ENCODE measurements at regions not wholly inside any gene's neighbourhood (a gene's known extent, or its start where the extent isn't known, plus 50 kb on each side); places are given as distances from the start of the nearest gene placed in this dataset.

GRCh38 chr13:31610270-31610998 is 128.9 kb upstream of the RXFP2 start:
- TF ChIP-seq, protein P1, sequence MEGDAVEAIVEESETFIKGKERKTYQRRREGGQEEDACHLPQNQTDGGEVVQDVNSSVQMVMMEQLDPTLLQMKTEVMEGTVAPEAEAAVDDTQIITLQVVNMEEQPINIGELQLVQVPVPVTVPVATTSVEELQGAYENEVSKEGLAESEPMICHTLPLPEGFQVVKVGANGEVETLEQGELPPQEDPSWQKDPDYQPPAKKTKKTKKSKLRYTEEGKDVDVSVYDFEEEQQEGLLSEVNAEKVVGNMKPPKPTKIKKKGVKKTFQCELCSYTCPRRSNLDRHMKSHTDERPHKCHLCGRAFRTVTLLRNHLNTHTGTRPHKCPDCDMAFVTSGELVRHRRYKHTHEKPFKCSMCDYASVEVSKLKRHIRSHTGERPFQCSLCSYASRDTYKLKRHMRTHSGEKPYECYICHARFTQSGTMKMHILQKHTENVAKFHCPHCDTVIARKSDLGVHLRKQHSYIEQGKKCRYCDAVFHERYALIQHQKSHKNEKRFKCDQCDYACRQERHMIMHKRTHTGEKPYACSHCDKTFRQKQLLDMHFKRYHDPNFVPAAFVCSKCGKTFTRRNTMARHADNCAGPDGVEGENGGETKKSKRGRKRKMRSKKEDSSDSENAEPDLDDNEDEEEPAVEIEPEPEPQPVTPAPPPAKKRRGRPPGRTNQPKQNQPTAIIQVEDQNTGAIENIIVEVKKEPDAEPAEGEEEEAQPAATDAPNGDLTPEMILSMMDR (conservative IDR thresholded peaks at IDR 0.05; ENCODE audit: low read length), result no peak
- TF ChIP-seq EZH2phosphoT487 (IDR thresholded peaks at IDR 0.05; ENCODE audit: borderline replicate concordance), result no peak

Data from Loucy (cell line).